Activated CD4-positive, alpha-beta T cell treated with anti-CD3 and anti-CD28 coated beads, Interleukin-2, amount 10 ng/mL, durations not matched to agents 24 days and 14 days (primary cell): ENCODE measurements at regions not wholly inside any gene's neighbourhood (a gene's known extent, or its start where the extent isn't known, plus 50 kb on each side); places are given as distances from the start of the nearest gene placed in this dataset.
A peak's percentile ranks its signal among the peaks of the same experiment; 100 is the strongest.

Experiments used
- DNase-seq: peaks from one replicate; pipeline ENCODE4 v3.0.0; 2022
- H3K27ac Mint-ChIP-seq: one replicate; pipeline ENCODE4 v1.8.0; 2022; ENCODE audit warnings: mild to moderate bottlenecking, mixed read lengths
- H3K27me3 Mint-ChIP-seq: one replicate; pipeline ENCODE4 v1.8.0; 2022; ENCODE audit warnings: mixed read lengths
- H3K36me3 Mint-ChIP-seq: one replicate; pipeline ENCODE4 v1.8.0; 2022; ENCODE audit warnings: low read depth, mild to moderate bottlenecking, mixed read lengths
- H3K4me1 Mint-ChIP-seq: one replicate; pipeline ENCODE4 v1.8.0; 2021; ENCODE audit warnings: mixed read lengths
- H3K4me3 Mint-ChIP-seq: one replicate; pipeline ENCODE4 v1.8.0; 2022; ENCODE audit warnings: mild to moderate bottlenecking, moderate library complexity, mixed read lengths
- H3K9me3 Mint-ChIP-seq: one replicate; pipeline ENCODE4 v1.8.0; 2021; ENCODE audit warnings: mixed read lengths
- intact Hi-C: fragments of 100-400 bp; cut with micrococcal nuclease; formaldehyde crosslinking; loops from one replicate; pipeline ENCODE4 v1.15.1; 2023

DNA sequence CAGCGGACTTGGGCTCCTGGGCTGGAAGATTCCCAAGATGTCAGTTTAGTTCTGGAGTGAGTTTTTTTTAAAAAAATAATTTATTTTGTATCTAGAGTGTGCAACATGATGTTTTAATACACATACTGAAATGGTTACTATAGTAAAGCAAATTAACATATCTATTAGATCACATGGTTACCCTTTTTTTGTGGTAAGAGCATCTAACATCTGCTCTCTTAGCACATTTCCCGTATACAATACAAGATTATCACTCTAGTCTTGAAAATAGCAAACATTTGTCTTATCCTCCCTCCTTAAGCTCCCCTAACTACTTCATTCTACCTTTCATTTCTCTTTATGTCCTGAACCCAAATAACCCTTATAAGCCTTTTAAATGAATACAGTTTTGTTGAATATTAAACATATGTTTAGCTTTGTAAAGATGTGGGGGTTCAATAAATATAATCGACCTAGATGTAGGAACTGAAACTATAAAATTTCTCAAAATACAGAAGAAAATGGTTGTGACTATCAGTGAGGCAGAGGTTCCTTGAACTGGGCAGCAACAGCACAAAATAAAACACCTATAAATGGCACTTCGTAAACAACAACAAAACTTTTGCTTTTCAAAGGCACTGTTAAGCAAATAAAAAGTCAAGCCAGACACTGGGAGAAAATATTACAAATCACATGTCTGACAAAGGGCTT lies 466.6 kb downstream of the FGF9 start:
- no peak overlapping the region for H3K27ac Mint-ChIP-seq
- H3K9me3 Mint-ChIP-seq = peaks cover 1% of the 10 kb centered on the region
- H3K27me3 Mint-ChIP-seq = peaks cover 1% of the 10 kb centered on the region
- H3K4me3 Mint-ChIP-seq = no peak overlapping the region
- H3K36me3 Mint-ChIP-seq = no peaks in the 10 kb centered on the region
- intact Hi-C loops = no loop called here
- no peak for DNase-seq
- H3K4me1 Mint-ChIP-seq = peaks cover 12% of the 10 kb centered on the region

DNA sequence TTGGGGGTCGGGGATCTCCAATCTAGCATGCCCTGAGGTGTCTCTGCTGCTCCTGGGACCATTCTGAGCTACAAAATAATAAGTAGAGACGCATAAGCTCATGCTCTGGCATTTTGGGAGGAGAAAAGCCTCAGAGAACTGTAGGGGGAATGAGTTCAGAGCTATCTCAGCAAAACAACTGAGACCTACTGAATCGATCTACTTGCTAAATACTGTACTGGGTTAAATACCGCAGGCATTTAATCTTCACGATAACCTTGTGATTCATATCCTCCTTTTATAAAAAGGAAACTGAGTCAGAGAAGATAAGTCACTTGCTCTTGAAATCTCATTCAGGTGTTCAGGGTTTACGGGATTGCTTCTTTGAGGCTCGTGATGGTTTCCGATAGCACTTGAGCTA lies 468.1 kb downstream of the FGF9 start:
- peaks cover 15% of the 10 kb centered on the region for H3K4me1 Mint-ChIP-seq
- no peak for DNase-seq
- intact Hi-C loops = no loop called here
- no peak overlapping the region for H3K27ac Mint-ChIP-seq
- peaks cover 1% of the 10 kb centered on the region for H3K27me3 Mint-ChIP-seq
- peaks cover 4% of the 10 kb centered on the region for H3K9me3 Mint-ChIP-seq
- no peaks in the 10 kb centered on the region for H3K36me3 Mint-ChIP-seq
- H3K4me3 Mint-ChIP-seq = no peak overlapping the region

DNA sequence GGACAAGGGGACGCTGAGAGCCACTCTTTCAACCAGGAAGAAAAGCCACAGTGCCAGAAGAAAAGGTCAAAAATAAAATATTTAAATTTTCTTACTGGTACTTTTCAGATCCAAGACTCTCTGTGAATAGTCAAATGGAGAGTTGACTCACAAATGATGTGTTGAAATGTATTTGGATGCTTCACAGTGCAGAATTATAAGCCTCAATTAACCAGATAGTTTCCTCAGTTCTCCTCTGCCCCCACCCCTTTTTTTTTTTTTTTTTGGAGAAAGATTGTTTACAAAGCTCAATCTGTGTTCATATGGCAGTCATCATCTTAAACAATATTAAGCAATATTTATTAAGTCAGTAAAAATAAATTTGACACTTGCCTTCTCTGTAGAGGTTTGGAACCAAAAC lies 470.8 kb downstream of the FGF9 start:
- no peak overlapping the region for H3K4me3 Mint-ChIP-seq

DNA sequence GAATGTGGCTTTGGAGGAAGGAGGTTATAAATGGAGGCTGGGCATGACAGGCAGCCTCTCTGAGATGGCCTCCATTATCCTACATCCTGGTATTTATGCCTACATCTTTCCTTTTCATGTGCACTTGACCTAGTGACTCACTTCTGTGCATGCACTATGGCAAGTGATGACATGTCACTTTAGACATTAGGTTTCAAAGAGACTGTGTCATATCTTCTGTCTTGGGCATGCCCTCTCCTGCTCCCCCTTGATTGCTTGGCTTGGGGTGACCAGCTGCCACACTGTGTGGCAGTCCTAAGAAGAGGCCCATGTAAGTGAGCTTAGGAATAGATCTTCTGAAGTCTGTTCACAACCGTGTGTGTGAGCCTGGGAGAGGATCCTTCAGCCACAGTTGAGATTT lies 472.8 kb downstream of the FGF9 start:
- H3K27ac Mint-ChIP-seq = no peak overlapping the region
- peaks cover 5% of the 10 kb centered on the region for H3K36me3 Mint-ChIP-seq
- intact Hi-C loops = no loop called here
- no peak for DNase-seq
- no peak overlapping the region for H3K4me3 Mint-ChIP-seq
- peaks cover 12% of the 10 kb centered on the region for H3K4me1 Mint-ChIP-seq
- H3K27me3 Mint-ChIP-seq = no peaks in the 10 kb centered on the region
- peaks cover 14% of the 10 kb centered on the region for H3K9me3 Mint-ChIP-seq

More for the DNA sequence above, 470.8 kb downstream of the FGF9 start:
- Mint-ChIP-seq H3K27me3 (peaks cover 1% of the 10 kb centered on the region), H3K27ac (no peak overlapping the region), H3K9me3 (peaks cover 8% of the 10 kb centered on the region), H3K4me1 (peaks cover 12% of the 10 kb centered on the region), H3K36me3 (no peaks in the 10 kb centered on the region)
- no peak for DNase-seq
- intact Hi-C loops = loop anchor here (2.0 kb wide), 1 partner anchor 15 kb away; no protein-coding TSS in a partner anchor

DNA sequence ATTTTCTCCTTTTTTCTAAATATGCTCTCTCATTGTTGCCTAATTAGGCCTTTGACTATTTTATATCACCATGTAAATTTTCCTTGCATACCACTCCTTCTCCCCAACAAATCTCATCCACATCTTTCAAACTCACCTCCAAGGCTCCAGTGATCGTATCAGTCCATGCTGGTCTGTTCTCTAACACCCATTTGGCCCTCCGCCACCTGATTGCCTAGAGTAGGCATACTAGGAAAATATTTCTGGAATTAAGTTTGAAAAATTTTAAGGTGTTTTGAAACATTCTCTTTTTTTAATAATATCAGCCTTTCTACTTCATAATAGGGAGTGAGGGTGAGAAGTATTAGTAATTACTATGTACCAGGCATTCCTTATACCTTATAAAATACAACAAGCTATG lies 473.9 kb downstream of the FGF9 start:
- Mint-ChIP-seq H3K27ac (no peak overlapping the region), H3K36me3 (peaks cover 7% of the 10 kb centered on the region), H3K4me3 (no peak overlapping the region), H3K27me3 (no peaks in the 10 kb centered on the region), H3K9me3 (peaks cover 15% of the 10 kb centered on the region), H3K4me1 (peaks cover 12% of the 10 kb centered on the region)
- DNase-seq = no peak
- intact Hi-C loops = no loop called here

DNA sequence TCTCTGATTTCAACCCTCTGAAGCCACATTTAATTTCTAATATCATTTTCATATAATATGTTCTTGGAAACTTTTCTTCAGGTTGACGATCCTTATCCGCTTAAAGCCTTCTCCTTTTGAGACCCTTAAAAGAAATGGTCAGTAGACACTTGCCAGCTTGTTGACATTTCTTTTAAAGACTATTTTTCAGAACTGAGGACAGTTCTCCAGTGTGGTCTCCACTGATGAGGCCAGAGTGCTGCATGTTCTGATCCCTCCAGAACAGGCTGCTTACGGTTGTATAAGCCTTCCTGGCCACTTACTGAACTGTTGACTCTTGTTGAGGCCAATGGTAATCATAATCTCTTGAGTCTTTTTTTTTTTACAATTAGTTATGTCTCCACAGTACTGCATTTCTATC lies 477.3 kb downstream of the FGF9 start:
- Mint-ChIP-seq H3K27ac (no peak overlapping the region), H3K36me3 (peaks cover 7% of the 10 kb centered on the region), H3K27me3 (peaks cover 3% of the 10 kb centered on the region), H3K4me3 (no peak overlapping the region), H3K4me1 (peaks cover 2% of the 10 kb centered on the region), H3K9me3 (peaks cover 10% of the 10 kb centered on the region)
- intact Hi-C loops = no loop called here
- DNase-seq = no peak

DNA sequence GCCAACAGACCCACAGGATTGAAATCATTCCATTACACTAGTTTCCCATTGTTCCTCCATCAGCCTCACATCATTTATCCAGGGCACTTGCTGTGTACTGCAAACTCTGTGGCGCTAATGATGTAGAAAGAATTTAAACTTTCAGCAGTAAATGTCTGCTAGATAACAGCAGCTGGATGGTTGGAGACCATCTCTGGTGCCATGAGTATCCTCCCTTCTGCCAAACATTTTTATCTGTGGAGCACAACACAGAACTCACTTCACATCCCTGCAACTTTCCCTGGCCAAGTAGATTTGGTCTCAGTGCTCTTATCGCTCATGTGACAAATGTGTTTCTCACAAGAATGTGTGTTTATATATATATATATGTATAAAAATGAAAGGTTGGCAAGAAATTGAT lies 481.9 kb downstream of the FGF9 start:
- DNase-seq = no peak
- intact Hi-C loops = no loop called here
- peaks cover 6% of the 10 kb centered on the region for H3K36me3 Mint-ChIP-seq
- no peak overlapping the region for H3K27ac Mint-ChIP-seq
- peaks cover 3% of the 10 kb centered on the region for H3K27me3 Mint-ChIP-seq
- no peak overlapping the region for H3K4me3 Mint-ChIP-seq
- H3K9me3 Mint-ChIP-seq = peaks cover 6% of the 10 kb centered on the region
- no peaks in the 10 kb centered on the region for H3K4me1 Mint-ChIP-seq

DNA sequence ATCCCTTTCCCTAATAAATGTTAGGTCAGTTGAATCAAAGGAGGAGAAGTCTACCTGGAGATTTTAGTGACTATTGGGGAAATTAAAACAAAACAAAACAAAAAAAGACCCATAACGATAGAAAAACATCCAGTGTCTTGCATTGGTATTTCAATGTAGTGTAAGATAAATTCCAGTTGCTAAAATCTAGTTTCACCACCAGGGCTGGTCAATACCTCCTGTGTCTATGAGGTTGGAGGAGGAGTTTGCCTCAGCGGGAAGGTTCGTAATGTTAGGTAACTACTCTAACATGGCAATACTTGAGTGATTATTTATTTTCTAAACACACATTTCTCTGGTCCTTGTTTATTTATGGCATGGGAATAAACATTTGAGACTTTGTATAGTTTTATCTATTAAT lies 483.2 kb downstream of the FGF9 start:
- no peak overlapping the region for H3K27ac Mint-ChIP-seq
- peaks cover 3% of the 10 kb centered on the region for H3K27me3 Mint-ChIP-seq
- H3K4me3 Mint-ChIP-seq = no peak overlapping the region
- intact Hi-C loops = no loop called here
- no peaks in the 10 kb centered on the region for H3K9me3 Mint-ChIP-seq
- H3K36me3 Mint-ChIP-seq = peaks cover 2% of the 10 kb centered on the region
- DNase-seq = no peak
- H3K4me1 Mint-ChIP-seq = no peaks in the 10 kb centered on the region

DNA sequence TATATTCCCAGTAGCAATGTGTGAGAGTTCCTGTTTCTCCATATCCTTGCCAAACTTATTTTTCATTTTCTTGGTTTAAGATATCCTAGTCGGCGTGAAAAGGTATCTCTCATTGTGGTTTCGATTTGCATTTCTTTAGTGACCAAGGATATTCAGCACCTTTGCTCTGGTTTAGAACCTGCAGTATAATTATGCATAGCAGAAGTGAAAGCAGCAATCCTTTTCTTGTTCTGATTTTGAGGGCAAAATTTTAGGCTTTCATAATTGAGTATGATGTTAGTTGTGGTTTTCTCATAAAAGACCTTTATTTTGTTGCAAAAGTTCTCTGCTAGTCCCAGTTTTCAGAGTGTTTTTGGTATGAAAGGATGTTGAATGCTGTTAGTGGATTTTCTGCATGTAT lies 491.0 kb downstream of the FGF9 start:
- no peak overlapping the region for H3K4me3 Mint-ChIP-seq
- peaks cover 7% of the 10 kb centered on the region for H3K9me3 Mint-ChIP-seq
- H3K4me1 Mint-ChIP-seq = peaks cover 15% of the 10 kb centered on the region
- peaks cover 3% of the 10 kb centered on the region for H3K36me3 Mint-ChIP-seq
- peaks cover 1% of the 10 kb centered on the region for H3K27me3 Mint-ChIP-seq
- H3K27ac Mint-ChIP-seq = no peak overlapping the region
- no peak for DNase-seq
- intact Hi-C loops = loop anchor here (1.0 to 5.0 kb wide), 4 partner anchors 35 to 100 kb away; no protein-coding TSS in a partner anchor

DNA sequence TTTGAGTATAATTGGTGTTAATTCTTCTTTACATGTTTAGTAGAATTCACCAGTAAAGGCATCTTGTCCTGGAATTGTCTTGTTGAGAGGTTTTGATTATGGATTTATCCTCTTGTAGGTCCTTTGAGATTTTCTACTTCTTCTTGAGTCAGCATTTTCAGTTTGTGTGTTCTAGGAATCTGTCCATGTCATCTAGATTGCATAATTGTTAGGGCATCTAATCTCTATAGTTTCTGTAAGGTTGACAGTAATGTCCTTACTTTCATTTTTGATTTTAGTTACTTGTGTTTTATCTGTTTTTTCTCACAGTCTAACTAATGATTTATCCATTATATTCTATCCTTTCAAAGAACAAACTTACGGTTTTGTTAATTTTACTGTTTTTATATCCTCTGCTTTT lies 492.0 kb downstream of the FGF9 start:
- peaks cover 1% of the 10 kb centered on the region for H3K27me3 Mint-ChIP-seq
- H3K36me3 Mint-ChIP-seq = peaks cover 3% of the 10 kb centered on the region

DNA sequence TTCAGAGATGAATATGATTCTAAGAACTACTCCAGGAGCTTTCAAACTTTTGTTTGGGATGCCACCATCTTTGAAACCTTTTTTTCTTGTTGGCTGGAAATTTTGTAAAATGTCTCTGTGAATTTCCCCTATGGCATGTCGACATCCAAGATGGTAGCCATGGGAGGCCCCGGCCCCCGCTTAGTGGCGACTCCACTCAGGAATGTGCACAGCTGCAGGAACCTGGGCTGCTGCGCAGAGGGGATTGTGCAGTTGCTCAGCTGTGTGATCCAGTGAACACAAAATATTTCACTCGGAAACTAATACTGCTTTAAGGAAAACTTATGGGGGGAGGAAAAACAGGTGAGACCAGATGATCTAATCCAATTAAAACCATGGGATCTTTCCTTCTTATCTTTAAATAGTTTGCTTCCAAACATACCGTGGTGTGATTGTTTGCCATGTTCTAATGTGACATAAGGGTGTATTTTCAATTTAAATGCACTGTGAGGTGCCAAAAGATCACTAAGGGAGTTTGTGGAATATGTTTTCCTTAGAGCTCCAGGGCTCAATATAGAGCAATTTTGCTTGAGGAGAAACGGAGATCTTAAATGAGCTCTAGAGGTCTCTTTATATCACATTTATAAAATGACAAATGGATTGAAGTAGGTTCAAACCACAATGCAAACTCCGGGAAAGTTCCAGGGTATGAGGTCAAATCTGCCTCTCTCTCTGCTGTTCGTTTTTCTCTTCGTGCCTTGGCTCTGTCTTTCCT lies 497.7 kb downstream of the FGF9 start:
- DNase-seq = no peak
- H3K27ac Mint-ChIP-seq = no peak overlapping the region
- H3K4me1 Mint-ChIP-seq = no peaks in the 10 kb centered on the region
- peaks cover 3% of the 10 kb centered on the region for H3K36me3 Mint-ChIP-seq
- no peak overlapping the region for H3K4me3 Mint-ChIP-seq
- H3K27me3 Mint-ChIP-seq = peaks cover 1% of the 10 kb centered on the region
- intact Hi-C loops = no loop called here
- peaks cover 15% of the 10 kb centered on the region for H3K9me3 Mint-ChIP-seq

More for the DNA sequence above, 492.0 kb downstream of the FGF9 start:
- peak overlapping the region; percentile 36 for H3K4me3 Mint-ChIP-seq
- intact Hi-C loops = loop anchor here (1.0 to 5.0 kb wide), 4 partner anchors 36 to 101 kb away; no protein-coding TSS in a partner anchor
- peaks cover 7% of the 10 kb centered on the region for H3K9me3 Mint-ChIP-seq
- H3K4me1 Mint-ChIP-seq = peaks cover 15% of the 10 kb centered on the region
- DNase-seq = no peak
- H3K27ac Mint-ChIP-seq = no peak overlapping the region

DNA sequence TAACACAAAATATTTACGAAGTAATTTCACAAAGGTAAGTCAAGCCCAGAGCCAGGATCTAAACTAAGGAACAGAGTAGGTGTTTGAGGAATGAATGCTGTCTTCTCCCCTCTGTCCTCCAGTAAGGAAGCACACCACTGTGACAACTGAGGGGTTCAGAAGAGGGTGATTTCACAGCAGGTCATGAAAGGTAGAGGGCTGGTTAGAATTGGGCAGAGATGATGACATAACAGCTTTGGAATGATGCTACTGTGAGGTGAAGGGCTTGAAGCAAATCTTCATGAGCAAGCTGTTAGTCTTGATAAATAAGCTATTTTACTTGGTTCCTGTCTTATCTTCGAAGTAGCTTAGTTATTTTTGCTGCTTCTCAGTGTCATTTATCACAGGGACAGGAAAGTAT lies 498.6 kb downstream of the FGF9 start:
- intact Hi-C loops = no loop called here
- peaks cover 3% of the 10 kb centered on the region for H3K36me3 Mint-ChIP-seq
- DNase-seq = no peak
- no peaks in the 10 kb centered on the region for H3K4me1 Mint-ChIP-seq
- peaks cover 15% of the 10 kb centered on the region for H3K9me3 Mint-ChIP-seq
- H3K27ac Mint-ChIP-seq = no peak overlapping the region
- peaks cover 1% of the 10 kb centered on the region for H3K27me3 Mint-ChIP-seq
- H3K4me3 Mint-ChIP-seq = no peak overlapping the region

DNA sequence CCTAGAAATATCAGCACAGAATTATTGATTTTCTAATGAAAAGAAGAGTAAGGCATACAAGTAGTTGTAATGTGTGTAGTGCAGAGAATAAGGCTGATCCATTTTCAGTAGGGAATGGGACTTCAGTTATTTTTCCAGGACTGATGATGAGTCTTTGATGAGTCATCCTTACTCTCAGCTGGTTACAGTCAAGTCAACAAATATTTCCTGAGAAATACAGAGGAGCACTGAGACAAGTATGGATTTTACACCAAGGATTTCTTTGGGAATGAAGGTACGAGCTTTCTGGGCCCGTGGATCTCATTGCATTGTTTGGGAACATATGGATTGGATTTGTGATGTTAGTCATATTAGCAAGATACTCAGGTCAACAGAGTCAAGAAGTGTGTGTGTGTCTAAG lies 502.7 kb downstream of the FGF9 start:
- intact Hi-C loops = no loop called here
- no peaks in the 10 kb centered on the region for H3K4me1 Mint-ChIP-seq
- DNase-seq = no peak
- H3K4me3 Mint-ChIP-seq = no peak overlapping the region
- no peaks in the 10 kb centered on the region for H3K36me3 Mint-ChIP-seq
- peaks cover 17% of the 10 kb centered on the region for H3K9me3 Mint-ChIP-seq
- H3K27me3 Mint-ChIP-seq = no peaks in the 10 kb centered on the region
- H3K27ac Mint-ChIP-seq = no peak overlapping the region

DNA sequence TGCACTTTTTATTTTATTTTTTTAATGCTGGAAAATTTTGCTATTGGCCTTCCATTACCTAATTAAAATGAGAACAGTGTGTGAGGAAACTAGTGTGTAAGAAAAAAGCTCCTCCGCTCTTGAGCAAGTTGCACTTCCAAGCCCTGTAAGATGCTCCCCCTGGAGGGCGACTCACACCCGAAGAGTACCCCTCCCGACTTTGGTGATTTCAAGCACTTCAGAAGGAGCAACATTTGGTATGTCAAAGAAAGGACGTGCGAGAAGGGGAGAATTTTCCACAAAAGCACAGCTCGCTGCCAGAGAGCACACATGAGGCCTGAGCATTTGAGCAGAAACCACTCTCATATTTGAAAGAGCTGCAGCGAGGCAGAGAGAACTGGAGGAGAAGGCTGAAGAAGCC lies 504.4 kb downstream of the FGF9 start:
- H3K27me3 Mint-ChIP-seq = no peaks in the 10 kb centered on the region
- H3K36me3 Mint-ChIP-seq = no peaks in the 10 kb centered on the region
- H3K9me3 Mint-ChIP-seq = peaks cover 17% of the 10 kb centered on the region
- no peak for DNase-seq
- H3K27ac Mint-ChIP-seq = no peak overlapping the region
- H3K4me3 Mint-ChIP-seq = no peak overlapping the region
- intact Hi-C loops = no loop called here
- H3K4me1 Mint-ChIP-seq = no peaks in the 10 kb centered on the region
